Activated CD4-positive, alpha-beta T cell treated with anti-CD3 and anti-CD28 coated beads, Interleukin-10, Interleukin-2, amounts not matched to agents 100 ng/mL and 50 ng/mL, durations not matched to agents 16 hours and 8 hours (primary cell): ENCODE measurements at regions not wholly inside any gene's neighbourhood (a gene's known extent, or its start where the extent isn't known, plus 50 kb on each side); places are given as distances from the start of the nearest gene placed in this dataset.
"Not testable (repeated sequence)": the region's sequence is repeated elsewhere in the genome, so short reads cannot be mapped to it uniquely, and the experiment has no call there.

Experiments
- DNase-seq: peaks from one replicate; pipeline ENCODE4 v3.0.0-alpha.2; 2020

GRCh38 chr1:191371626-191372025 is 786.6 kb upstream of the RGS18 start:
- no peak for DNase-seq

- DNase-seq = no peak
Observed at GRCh38 chr1:191388283-191388682, 770.0 kb upstream of the RGS18 start.

- DNase-seq = no peak
Observed at GRCh38 chr1:191396622-191397021, 761.6 kb upstream of the RGS18 start.

DNA sequence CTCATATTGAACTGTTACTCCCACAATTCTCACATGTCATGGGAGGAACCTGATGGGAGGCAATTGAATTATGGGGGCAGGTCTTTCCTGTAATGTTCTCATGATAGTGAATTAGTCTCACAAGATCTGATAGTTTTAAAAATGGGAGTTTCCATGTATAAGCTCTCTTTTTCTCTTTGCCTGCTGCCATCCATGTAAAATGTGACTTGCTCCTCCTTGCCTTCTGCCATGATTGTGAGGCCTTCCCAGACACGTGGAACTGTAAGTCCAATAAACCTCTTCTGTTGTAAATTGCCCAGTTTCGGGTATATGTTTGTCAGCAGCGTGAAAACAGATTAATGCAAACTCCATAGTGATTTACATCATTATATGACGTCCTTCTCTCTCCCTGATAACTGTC is 759.7 kb upstream of the RGS18 start:
- DNase-seq = no peak

DNA sequence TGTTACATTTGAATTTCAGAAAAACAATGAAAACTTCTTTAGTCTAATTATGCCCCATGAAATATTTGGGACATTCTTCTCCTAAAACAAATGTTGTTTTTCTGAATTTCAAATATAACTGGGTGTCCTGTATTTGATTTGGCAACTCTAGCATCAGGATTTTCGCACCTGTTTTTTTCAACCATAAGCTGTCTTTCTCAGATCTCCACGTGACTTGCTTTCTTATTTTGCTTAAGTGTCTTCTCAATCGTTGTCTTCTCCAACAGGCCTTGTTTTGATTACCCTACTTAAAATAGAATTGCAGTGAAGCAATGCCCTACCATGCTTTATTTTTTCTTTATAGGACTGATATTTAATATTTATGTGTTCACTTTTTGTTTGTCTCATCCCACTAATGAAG is 752.8 kb upstream of the RGS18 start:
- no peak for DNase-seq

DNA sequence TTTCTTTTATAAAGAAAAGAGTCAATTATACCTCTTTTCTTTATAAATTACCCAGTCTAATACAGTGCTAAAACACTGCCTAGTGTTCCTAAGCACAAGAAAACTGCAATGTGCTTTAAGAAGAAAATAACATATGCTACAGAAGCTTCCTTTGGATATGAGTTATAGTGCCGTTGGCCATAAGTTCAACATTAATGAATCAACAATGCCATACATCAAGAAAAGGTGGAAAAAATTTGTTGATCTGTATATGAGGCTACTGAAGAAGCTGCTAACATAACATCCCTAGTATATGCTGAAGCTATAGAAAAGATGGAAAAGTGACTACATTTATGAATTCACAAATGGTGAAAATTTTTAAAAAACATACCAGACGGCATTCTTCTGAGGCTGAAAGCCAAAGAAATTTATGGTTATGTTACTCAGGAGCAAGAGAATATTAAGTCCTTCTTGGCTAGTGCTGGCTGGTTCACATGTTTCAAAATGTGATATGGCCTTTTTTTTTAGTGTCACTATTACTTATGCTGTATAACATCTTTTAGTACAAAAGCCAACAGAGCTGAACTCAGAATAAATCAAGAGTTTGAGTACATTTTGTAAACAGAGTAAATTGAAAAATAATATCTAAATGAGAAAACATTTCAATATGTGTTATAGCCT is 743.2 kb upstream of the RGS18 start:
- DNase-seq = no peak

- DNase-seq = no peak
Observed at GRCh38 chr1:191419842-191420241, 738.4 kb upstream of the RGS18 start.

DNA sequence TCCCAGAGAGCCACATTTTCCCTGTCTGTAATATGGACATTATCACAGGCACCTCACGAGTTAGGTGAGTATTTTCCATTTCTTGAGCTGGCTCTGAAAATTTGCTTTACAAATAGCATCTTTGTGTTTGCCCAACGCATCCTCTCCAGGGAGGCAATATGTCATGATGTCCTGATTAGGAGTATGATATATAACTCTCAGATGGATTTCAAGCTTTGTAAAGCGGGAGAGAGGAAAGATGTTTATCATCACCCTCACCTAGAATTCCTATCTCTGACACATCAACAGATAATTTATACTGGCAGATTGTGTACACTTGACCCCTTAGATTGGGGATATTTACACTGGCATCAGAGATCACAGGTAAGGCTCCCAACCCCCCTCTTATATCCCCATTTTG is 730.7 kb upstream of the RGS18 start:
- DNase-seq = no peak

DNA sequence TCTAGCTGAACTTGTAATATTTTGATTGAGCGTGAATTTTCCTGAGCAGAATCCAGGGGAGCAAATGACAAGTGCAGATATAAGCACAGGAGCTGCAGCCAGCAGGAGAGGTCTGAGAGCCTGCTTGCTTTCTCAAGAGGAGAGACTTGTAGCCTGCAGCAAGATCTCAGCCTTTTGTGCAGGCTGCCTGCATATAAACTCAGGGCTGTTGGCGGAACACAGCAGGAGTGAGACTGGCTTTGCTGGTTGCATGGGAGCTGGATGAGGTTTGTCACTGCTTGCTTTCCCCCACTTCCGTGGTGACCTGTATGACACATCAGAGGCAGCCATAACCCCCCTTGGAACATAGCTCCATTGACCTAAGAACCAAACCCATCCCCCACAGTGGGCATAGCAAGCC is 725.4 kb upstream of the RGS18 start:
- no peak for DNase-seq

DNA sequence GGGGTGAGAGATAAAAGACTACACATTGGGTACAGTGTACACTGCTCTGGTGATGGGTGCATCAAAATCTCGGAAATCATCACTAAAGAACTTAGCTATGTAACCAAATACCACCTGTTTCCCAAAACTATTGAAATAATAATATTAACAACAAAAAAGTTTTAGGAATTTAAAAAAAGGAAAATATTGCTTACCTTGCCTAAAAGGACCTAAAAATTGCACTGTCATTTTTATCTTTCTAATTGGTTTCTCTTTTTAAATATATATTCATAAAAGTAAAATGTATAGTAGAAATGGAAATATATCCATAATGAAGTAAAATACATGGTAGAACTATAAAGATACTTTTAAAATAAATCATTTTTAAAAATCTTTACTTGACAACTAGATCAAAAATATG is 719.3 kb upstream of the RGS18 start:
- no peak for DNase-seq

DNA sequence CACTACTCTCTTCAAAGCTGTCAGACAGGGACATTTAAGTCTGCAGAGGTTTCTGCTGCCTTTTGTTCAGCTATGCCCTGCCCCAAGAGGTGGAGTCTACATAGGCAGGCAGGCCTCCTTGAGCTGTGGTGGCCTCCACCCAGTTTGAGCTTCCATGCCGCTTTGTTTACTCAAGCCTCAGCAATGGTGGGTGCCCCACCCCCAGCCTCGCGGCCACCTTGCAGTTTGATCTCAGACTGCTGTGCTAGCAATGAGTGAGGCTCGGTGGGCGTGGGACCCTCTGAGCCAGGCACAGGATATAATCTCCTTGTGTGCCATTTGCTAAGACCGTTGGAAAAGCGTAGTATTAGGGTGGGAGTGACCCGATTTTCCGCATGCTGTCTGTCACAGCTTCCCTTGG is 710.0 kb upstream of the RGS18 start:
- DNase-seq = not testable (repeated sequence)

DNA sequence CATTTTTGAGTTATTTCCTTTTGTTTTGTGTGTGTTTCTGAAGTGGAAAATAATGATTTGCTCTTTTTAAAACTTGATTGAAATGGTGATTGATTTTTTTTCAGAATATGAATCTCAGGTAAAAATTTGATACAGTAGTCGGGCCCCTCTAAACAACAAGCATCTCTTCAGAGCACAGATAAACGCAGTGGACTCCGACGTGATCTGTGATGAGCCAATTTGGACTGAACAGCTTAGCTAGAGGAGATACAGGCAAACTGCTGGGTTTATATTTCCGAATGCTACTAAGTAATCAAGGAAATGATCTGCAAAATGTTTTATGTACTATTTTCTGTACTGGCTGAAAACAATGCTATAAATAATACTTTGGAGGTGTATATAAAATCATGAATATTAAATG is 705.7 kb upstream of the RGS18 start:
- no peak for DNase-seq

DNA sequence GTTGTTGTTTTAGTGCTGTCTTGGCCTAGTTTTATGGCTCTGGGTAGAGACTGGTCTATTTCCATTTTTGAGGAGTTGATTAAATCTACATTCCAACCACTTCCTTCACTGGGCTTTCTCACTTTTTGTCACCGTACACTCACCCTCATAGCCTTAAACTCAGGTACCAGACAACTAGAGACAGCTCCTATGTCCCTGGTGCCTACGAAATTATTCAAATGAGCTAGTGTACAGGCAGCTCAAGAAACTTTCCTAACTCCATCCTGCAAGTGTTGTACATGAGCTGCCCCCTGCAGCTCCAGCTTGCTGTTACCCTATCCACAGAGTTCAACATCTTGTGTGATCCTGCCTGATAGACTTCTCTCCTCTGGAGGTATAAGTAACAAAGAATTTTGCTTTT is 704.8 kb upstream of the RGS18 start:
- no peak for DNase-seq

DNA sequence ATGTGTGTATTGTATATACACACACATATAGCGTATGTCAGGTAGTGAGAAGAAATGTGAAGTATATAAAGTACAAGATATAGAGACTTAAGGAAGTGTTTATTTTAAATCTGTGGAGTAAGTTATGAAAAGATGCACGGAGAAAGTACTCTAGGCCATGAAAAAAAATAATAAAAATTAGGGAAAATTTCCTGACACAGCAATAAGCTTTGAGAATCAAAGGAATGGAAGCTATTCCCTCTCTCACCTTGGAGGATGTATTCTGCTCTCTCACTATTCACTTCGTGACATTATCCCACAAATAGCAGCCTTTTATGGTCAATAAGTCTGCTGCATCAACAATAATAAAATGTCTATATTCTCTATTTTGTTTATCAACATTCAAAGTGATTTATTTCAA is 700.4 kb upstream of the RGS18 start:
- no peak for DNase-seq

GRCh38 chr1:191460234-191460633 is 698.0 kb upstream of the RGS18 start:
- no peak for DNase-seq

- DNase-seq = no peak
Observed at GRCh38 chr1:191483988-191484387, 674.3 kb upstream of the RGS18 start.

DNA sequence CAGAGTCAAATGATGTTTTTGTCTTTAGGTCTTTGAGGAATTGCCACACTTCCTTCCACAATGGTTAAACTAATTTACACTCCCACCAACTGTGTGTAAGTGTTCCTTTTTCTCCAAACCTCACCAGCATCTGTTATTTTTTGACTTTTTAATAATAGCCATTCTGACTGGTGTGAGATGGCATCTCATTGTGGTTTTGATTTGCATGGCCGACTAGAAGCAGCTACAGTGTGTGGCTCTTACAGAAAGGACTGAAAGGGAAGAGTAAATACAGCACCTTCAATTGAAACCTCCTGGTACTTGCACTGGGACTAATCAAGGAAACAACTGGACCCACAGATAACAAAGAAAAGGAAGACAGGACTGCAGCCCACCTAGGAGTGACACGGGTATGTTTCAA is 668.0 kb upstream of the RGS18 start:
- DNase-seq = no peak

- DNase-seq = no peak
Observed at GRCh38 chr1:191495040-191495439, 663.2 kb upstream of the RGS18 start.

DNA sequence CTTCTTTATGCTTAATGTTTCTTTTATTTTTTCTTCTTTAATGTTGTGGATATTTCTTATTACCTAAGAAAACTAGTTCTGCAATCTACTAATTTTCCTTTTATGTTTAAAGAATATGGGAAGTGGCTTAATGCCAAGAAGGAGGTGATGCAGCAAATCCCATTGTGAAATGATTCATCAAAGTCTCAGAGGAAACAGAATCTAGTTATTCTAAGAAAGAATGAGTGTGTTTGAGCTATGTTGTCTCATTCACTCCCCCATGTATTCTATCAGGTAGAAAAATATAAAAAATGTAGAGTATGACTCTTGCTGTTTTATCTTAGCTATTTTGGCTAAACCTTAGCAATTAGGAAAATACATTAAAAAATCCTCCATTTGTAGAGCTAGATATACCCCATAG is 659.9 kb upstream of the RGS18 start:
- DNase-seq = no peak

- no peak for DNase-seq
Observed at GRCh38 chr1:191498825-191499224, 659.4 kb upstream of the RGS18 start.

- no peak for DNase-seq
Observed at GRCh38 chr1:191504999-191505398, 653.3 kb upstream of the RGS18 start.

DNA sequence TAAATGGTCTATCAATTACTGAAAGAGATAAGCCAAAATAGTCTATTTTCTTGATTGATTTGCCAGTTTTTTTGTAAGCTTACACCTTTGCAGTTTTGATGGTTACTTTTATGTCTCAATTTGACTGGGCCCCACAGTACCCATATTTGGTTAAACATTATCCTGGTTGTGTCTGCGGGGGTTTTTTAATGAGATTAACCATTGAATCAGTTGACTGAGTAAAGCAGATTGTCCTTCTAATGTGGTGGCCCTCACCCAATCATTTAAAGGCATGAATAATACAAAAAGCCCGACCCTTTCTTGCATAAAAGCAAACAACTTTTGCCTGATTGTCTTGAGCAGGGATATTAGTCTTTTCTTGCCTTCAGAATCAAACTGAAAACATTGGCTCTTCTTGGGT is 650.0 kb upstream of the RGS18 start:
- DNase-seq = no peak

- DNase-seq = not testable (repeated sequence)
Observed at GRCh38 chr1:191511480-191511879, 646.8 kb upstream of the RGS18 start.

- no peak for DNase-seq
Observed at GRCh38 chr1:191517826-191518225, 640.4 kb upstream of the RGS18 start.

DNA sequence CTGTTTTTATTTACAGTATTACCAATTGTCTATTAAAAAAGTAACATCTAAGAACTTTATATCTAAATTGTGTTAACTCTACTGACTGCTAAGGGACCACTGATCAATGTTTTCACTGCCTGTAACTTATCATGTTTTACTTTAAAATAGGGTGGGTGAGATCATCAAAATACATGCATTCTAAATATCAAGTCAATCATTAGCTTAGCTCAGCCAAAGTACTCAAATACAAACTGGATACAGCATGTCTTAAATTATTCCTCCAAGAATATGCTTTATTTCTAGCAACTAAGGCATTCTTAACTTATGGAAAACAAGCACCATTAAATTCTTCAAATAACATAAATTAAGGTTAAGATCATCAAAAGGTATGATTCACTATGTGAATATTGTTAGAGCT is 638.7 kb upstream of the RGS18 start:
- DNase-seq = no peak

- DNase-seq = no peak
Observed at GRCh38 chr1:191520345-191520744, 637.9 kb upstream of the RGS18 start.
